ENCODE measurements at regions not wholly inside any gene's neighbourhood (a gene's known extent, or its start where the extent isn't known, plus 50 kb on each side); places are given as distances from the start of the nearest gene placed in this dataset.

- Histone ChIP-seq H3K9me2 (ENCODE audit: insufficient read depth) (no peaks in the 10 kb centered on the region), H3K36me3 (ENCODE audit: control insufficient read depth in 1 of 2, insufficient read depth in 2 of 2, low read length in 2 of 2) (no peaks in the 10 kb centered on the region), H3K4me1 (ENCODE audit: control insufficient read depth in 1 of 2, insufficient read depth in 2 of 2, low read length in 2 of 2) (no peaks in the 10 kb centered on the region), H3K9me3 (ENCODE audit: control insufficient read depth in 1 of 2, insufficient read depth in 1 of 2, low read depth in 1 of 2, low read length in 2 of 2) (no peaks in the 10 kb centered on the region), H3K79me2 (ENCODE audit: insufficient read depth, low read length) (no peaks in the 10 kb centered on the region), H3K27me3 (ENCODE audit: insufficient read depth, low read length) (peaks cover 71% of the 10 kb centered on the region), H3K4me2 (ENCODE audit: low read length) (no peak overlapping the region), H3K9ac (ENCODE audit: low read length) (no peak overlapping the region), H3K27ac (ENCODE audit: low read depth, low read length) (no peak overlapping the region), H4K20me1 (ENCODE audit: insufficient read depth) (no peaks in the 10 kb centered on the region), H3K4me3 (replicated peaks in 1 of 2; ENCODE audit: low read depth in 1 of 2, low read length in 2 of 2) (no peak overlapping the region), H2AFZ (ENCODE audit: low read depth, low read length, poor library complexity, severe bottlenecking) (no peak overlapping the region)
- CTCF ChIA-PET = no interaction called here
- BruUV-seq (replicated peaks) = no TSS peak
- POLR2A ChIA-PET = no interaction called here
- intact Hi-C loops (cut with micrococcal nuclease) = no loop called here
- ATAC-seq (no peak), DNase-seq (ENCODE audit: low read depth, low spot score) (no peak)
- RAD21 ChIA-PET (ENCODE audit: low non-redundant PET in 1 of 2, low total read pairs in 2 of 2, uncharacterized antibody in 2 of 2, unreplicated experiment in 2 of 2) = no interaction called here
- TF ChIP-seq FOSL1 (IDR thresholded peaks at IDR 0.05; ENCODE audit: low read depth) (no peak), REST (IDR thresholded peaks at IDR 0.05; ENCODE audit: low read depth) (no peak), YY1 (IDR thresholded peaks at IDR 0.05; ENCODE audit: extremely low read depth, insufficient replicate concordance, low read depth, low read length) (no peak), EGR1 (IDR thresholded peaks at IDR 0.05; ENCODE audit: low read depth) (no peak), ATF3 (IDR thresholded peaks at IDR 0.05) (no peak), ZFX (IDR thresholded peaks at IDR 0.05) (no peak), POLR2A (IDR thresholded peaks at IDR 0.05; ENCODE audit: borderline replicate concordance, extremely low read depth, insufficient read depth, insufficient read length) (no peak), SRF (IDR thresholded peaks at IDR 0.05; ENCODE audit: low read depth) (no peak), ELF1 (IDR thresholded peaks at IDR 0.05; ENCODE audit: borderline replicate concordance, low read depth) (no peak), CBX3 (IDR thresholded peaks at IDR 0.05; ENCODE audit: low read depth) (no peak), RAD21 (IDR thresholded peaks at IDR 0.05; ENCODE audit: low read depth) (no peak), SIN3A (IDR thresholded peaks at IDR 0.05; ENCODE audit: low read depth) (no peak), ZNF274 (IDR thresholded peaks at IDR 0.05; ENCODE audit: low read depth, low read length) (no peak), SP1 (IDR thresholded peaks at IDR 0.05; ENCODE audit: low read depth) (no peak), MAX (IDR thresholded peaks at IDR 0.05) (no peak), EZH2phosphoT487 (IDR thresholded peaks at IDR 0.05; ENCODE audit: borderline replicate concordance) (no peak), CTCF (IDR thresholded peaks at IDR 0.05 in 2 of 3, conservative IDR thresholded peaks at IDR 0.05 in 1 of 3; ENCODE audit: borderline replicate concordance in 1 of 3, insufficient read depth in 1 of 3, low read depth in 2 of 3, low read length in 2 of 3) (no peak), JUND (IDR thresholded peaks at IDR 0.05) (no peak), CEBPB (IDR thresholded peaks at IDR 0.05; ENCODE audit: low read depth) (no peak)
- TF ChIP-seq, protein P1, sequence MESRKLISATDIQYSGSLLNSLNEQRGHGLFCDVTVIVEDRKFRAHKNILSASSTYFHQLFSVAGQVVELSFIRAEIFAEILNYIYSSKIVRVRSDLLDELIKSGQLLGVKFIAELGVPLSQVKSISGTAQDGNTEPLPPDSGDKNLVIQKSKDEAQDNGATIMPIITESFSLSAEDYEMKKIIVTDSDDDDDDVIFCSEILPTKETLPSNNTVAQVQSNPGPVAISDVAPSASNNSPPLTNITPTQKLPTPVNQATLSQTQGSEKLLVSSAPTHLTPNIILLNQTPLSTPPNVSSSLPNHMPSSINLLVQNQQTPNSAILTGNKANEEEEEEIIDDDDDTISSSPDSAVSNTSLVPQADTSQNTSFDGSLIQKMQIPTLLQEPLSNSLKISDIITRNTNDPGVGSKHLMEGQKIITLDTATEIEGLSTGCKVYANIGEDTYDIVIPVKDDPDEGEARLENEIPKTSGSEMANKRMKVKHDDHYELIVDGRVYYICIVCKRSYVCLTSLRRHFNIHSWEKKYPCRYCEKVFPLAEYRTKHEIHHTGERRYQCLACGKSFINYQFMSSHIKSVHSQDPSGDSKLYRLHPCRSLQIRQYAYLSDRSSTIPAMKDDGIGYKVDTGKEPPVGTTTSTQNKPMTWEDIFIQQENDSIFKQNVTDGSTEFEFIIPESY (IDR thresholded peaks at IDR 0.05; ENCODE audit: extremely low read depth, insufficient replicate concordance, low read length) = no peak
Measured at GRCh38 chr6:99064834-99065233, 117.1 kb upstream of the FBXL4 start.

Data from HCT116 (cell line).